Prostate gland (tissue), 2 donors: ENCODE measurements at regions not wholly inside any gene's neighbourhood (a gene's known extent, or its start where the extent isn't known, plus 50 kb on each side); places are given as distances from the start of the nearest gene placed in this dataset.

ENCODE experiments used
- POLR2A ChIP-seq: fragments of 450-650 bp; IDR thresholded peaks from one replicate; pipeline ENCODE4 v1.6.1; 2016; ENCODE audit warnings: antibody characterized with exemption, mild to moderate bottlenecking
- POLR2AphosphoS5 ChIP-seq: sonication (generic); formaldehyde crosslinking; IDR thresholded peaks from one replicate; pipeline ENCODE4 v1.6.1; 2017; ENCODE audit warnings: antibody characterized with exemption
- TF ChIP-seq, protein P1 (sequence below), 4 experiments: fragments of 200-600 bp in 2 of 4; fragments of 450-650 bp in 2 of 4; sonication (generic) in 2 of 4; IDR thresholded peaks; 1 replicate in 3 of 4; 2 replicates in 1 of 4; pipeline ENCODE4 v1.5.1; 2016 to 2019; ENCODE audit warnings: antibody characterized with exemption in 4 of 4, mild to moderate bottlenecking in 2 of 4, moderate library complexity in 2 of 4

DNA sequence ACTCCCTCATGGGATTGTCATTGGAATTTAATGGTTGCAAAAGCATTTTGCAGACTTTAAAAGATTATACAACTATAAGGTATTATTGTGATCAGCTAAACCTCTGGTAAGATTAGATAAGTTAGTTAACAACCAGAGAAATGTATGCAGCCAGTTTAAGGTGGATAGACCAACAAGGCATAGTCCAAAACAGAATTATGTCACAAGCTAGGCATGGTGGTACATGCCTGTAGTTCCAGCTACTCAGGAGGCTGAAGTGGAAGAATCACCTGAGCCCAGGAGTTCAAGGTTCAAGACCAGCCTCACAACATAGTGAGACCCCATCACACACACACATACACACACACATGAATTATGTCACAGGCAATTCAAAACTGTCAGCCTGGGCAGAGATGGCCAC is 54.7 kb upstream of the KLHL13 start:
- TF ChIP-seq POLR2AphosphoS5 (no peak), POLR2A (no peak)
- TF ChIP-seq, protein P1, sequence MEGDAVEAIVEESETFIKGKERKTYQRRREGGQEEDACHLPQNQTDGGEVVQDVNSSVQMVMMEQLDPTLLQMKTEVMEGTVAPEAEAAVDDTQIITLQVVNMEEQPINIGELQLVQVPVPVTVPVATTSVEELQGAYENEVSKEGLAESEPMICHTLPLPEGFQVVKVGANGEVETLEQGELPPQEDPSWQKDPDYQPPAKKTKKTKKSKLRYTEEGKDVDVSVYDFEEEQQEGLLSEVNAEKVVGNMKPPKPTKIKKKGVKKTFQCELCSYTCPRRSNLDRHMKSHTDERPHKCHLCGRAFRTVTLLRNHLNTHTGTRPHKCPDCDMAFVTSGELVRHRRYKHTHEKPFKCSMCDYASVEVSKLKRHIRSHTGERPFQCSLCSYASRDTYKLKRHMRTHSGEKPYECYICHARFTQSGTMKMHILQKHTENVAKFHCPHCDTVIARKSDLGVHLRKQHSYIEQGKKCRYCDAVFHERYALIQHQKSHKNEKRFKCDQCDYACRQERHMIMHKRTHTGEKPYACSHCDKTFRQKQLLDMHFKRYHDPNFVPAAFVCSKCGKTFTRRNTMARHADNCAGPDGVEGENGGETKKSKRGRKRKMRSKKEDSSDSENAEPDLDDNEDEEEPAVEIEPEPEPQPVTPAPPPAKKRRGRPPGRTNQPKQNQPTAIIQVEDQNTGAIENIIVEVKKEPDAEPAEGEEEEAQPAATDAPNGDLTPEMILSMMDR (IDR thresholded peaks at IDR 0.05), result no peak
